Uterus (tissue), 3 donors: ENCODE measurements at regions not wholly inside any gene's neighbourhood (a gene's known extent, or its start where the extent isn't known, plus 50 kb on each side); places are given as distances from the start of the nearest gene placed in this dataset.

Experiments
- DNase-seq, 2 donors: peaks; one replicate each; pipeline ENCODE4 v3.0.0-alpha.2; 2019 to 2020
- H3K27ac ChIP-seq, 2 donors: fragments of 200-600 bp; sonication (generic); 1 replicate in 1 of 2; 2 replicates in 1 of 2; pipeline ENCODE4 v1.5.1; 2016 to 2018
- H3K27me3 ChIP-seq, 2 donors: fragments of 200-600 bp; sonication (generic); one replicate each; pipeline ENCODE4 v1.5.1; 2018 to 2019; ENCODE audit warnings: control low read depth in 1 of 2
- H3K36me3 ChIP-seq, 2 donors: fragments of 200-600 bp; sonication (generic); one replicate each; pipeline ENCODE4 v1.5.1; 2019; ENCODE audit warnings: control low read depth in 1 of 2
- H3K4me1 ChIP-seq, 2 donors: fragments of 200-600 bp; sonication (generic); one replicate each; pipeline ENCODE4 v1.5.1; 2018 to 2019; ENCODE audit warnings: control low read depth in 1 of 2
- H3K4me3 ChIP-seq, 2 donors: fragments of 200-600 bp; sonication (generic); 1 replicate in 1 of 2; 2 replicates in 1 of 2; pipeline ENCODE4 v1.5.1; 2018 to 2019; ENCODE audit warnings: mild to moderate bottlenecking in 1 of 2
- H3K9me3 ChIP-seq, 2 donors: fragments of 200-600 bp; sonication (generic); one replicate each; pipeline ENCODE4 v1.5.1; 2019; ENCODE audit warnings: control low read depth in 1 of 2
- POLR2A ChIP-seq, 2 donors: fragments of 450-650 bp; IDR thresholded peaks; one replicate each; pipeline ENCODE4 v1.6.1; 2016; ENCODE audit warnings: antibody characterized with exemption in 2 of 2, mild to moderate bottlenecking in 1 of 2, moderate library complexity in 1 of 2
- intact Hi-C: fragments of 100-400 bp; cut with DNase I; formaldehyde crosslinking; loops from one replicate; pipeline ENCODE4 v1.15.1; 2023; ENCODE audit warnings: low total_unique reads
- TF ChIP-seq, protein P1 (sequence below), 4 experiments: fragments of 200-600 bp in 2 of 4; fragments of 450-650 bp in 2 of 4; sonication (generic) in 2 of 4; IDR thresholded peaks; one replicate each; pipeline ENCODE4 v1.5.1; 2016 to 2019; ENCODE audit warnings: antibody characterized with exemption in 4 of 4, mild to moderate bottlenecking in 2 of 4, moderate library complexity in 1 of 4
- donor health status: DM: yes; HTN: yes; CAD: no.

DNA sequence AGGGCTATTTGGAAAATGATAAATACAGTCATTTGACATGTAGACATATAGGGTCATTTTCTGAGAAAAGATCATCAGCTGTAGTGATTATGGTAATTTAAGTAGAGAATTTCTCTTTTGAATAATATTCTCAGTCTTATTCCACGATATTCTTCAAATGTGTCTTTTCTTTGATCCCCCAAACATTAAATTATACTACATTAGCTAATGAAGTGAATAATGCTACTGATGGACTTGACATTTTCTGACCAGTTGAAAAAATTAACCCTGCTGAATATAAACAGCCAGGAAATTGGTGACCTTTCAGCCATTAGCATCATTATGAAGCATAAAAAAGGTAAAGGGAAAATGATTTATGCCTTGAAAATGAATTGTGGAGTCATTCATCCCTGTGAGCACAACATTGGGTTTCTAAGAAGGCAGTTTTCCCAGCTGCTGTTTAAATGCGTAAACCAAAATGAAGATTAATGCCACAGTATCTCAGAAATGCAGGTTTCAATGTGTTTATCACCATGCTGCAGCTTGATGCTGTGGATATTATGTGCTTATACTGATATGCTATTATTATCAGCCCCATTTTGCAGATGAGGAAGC, 489.1 kb downstream of the KCTD16 start:
- no peak for TF ChIP-seq POLR2A (IDR thresholded peaks at IDR 0.05)
- TF ChIP-seq, protein P1, sequence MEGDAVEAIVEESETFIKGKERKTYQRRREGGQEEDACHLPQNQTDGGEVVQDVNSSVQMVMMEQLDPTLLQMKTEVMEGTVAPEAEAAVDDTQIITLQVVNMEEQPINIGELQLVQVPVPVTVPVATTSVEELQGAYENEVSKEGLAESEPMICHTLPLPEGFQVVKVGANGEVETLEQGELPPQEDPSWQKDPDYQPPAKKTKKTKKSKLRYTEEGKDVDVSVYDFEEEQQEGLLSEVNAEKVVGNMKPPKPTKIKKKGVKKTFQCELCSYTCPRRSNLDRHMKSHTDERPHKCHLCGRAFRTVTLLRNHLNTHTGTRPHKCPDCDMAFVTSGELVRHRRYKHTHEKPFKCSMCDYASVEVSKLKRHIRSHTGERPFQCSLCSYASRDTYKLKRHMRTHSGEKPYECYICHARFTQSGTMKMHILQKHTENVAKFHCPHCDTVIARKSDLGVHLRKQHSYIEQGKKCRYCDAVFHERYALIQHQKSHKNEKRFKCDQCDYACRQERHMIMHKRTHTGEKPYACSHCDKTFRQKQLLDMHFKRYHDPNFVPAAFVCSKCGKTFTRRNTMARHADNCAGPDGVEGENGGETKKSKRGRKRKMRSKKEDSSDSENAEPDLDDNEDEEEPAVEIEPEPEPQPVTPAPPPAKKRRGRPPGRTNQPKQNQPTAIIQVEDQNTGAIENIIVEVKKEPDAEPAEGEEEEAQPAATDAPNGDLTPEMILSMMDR (IDR thresholded peaks at IDR 0.05), result no peak
- H3K4me1 ChIP-seq, result no peaks in the 10 kb centered on the region
- H3K9me3 ChIP-seq, result no peaks in the 10 kb centered on the region
- H3K4me3 ChIP-seq, result no peak overlapping the region
- H3K27ac ChIP-seq, result no peak overlapping the region
- intact Hi-C loops, result no loop called here
- no peak for DNase-seq
- H3K27me3 ChIP-seq, result no peaks in the 10 kb centered on the region
- no peaks in the 10 kb centered on the region for H3K36me3 ChIP-seq

DNA sequence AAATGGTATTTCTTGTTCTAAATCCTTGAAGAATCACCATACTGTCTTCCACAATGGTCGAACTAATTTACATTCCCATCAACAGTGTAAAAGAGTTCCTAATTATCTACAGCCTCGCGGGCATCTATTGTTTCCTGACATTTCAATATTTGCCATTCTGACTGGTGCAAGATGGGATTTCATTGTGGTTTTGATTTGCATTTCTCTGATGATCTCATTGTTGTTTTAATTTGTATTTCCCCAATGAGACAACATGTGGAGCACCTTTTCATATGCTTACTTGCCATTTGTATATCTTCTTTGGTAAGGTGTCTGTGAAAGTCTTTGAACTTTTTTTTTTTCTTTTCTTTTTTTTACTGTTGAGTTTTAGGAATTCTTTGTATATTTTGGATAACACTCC, 473.6 kb downstream of the KCTD16 start:
- Histone ChIP-seq H3K4me3 (no peak overlapping the region), H3K27ac (no peak overlapping the region), H3K4me1 (no peaks in the 10 kb centered on the region), H3K27me3 (no peaks in the 10 kb centered on the region), H3K36me3 (no peaks in the 10 kb centered on the region), H3K9me3 (no peaks in the 10 kb centered on the region)
- intact Hi-C loops, result no loop called here
- no peak for DNase-seq
- TF ChIP-seq, protein P1 (IDR thresholded peaks at IDR 0.05), result no peak
- no peak for TF ChIP-seq POLR2A (IDR thresholded peaks at IDR 0.05)

DNA sequence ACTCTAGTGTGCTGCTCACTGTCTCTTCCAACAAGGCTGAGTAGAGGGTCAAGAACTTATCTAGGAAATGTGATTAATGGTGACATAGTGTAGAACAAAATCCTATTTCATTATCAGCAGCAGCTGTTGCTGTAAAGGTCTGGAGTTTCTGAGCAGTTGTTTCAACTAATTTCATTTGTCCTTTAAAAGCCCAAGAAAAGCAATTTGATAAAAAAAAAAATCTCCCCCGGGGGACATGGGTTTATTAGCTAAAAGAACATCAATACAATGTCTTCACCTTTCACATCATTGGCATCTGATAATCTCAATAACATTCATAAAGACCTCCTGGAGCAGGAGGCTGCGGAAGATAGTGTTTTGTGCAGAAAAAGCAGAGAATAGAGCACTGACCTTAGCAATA, 468.1 kb downstream of the KCTD16 start:
- H3K36me3 ChIP-seq, result no peaks in the 10 kb centered on the region
- no peak for DNase-seq
- no peaks in the 10 kb centered on the region for H3K4me1 ChIP-seq
- H3K4me3 ChIP-seq, result no peak overlapping the region
- H3K27me3 ChIP-seq, result no peaks in the 10 kb centered on the region
- H3K9me3 ChIP-seq, result no peaks in the 10 kb centered on the region
- TF ChIP-seq, protein P1 (IDR thresholded peaks at IDR 0.05), result no peak
- TF ChIP-seq POLR2A (IDR thresholded peaks at IDR 0.05), result no peak
- intact Hi-C loops, result no loop called here
- no peak overlapping the region for H3K27ac ChIP-seq

DNA sequence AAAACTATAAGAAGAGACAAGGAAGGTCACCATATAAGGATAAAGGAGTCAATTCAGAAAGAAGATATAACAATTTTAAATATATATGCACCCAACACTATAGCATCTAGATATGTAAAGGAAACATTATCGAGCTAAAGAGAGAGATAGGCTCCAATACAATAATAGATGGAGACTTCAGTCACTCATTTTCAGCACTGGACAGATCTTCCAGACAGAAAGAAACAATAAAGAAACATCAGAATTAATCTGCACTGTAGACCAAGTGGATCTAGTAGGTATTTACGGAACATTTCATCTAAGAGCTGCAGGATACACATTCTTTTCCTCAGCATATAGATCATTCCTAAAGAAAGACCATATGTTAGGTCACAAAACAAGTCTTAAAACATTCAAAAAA, 463.5 kb downstream of the KCTD16 start:
- Histone ChIP-seq H3K27ac (no peak overlapping the region), H3K4me3 (no peak overlapping the region), H3K4me1 (no peaks in the 10 kb centered on the region), H3K9me3 (no peaks in the 10 kb centered on the region), H3K36me3 (no peaks in the 10 kb centered on the region), H3K27me3 (no peaks in the 10 kb centered on the region)
- TF ChIP-seq, protein P1 (IDR thresholded peaks at IDR 0.05), result no peak
- no peak for TF ChIP-seq POLR2A (IDR thresholded peaks at IDR 0.05)
- intact Hi-C loops, result no loop called here
- DNase-seq, result no peak

DNA sequence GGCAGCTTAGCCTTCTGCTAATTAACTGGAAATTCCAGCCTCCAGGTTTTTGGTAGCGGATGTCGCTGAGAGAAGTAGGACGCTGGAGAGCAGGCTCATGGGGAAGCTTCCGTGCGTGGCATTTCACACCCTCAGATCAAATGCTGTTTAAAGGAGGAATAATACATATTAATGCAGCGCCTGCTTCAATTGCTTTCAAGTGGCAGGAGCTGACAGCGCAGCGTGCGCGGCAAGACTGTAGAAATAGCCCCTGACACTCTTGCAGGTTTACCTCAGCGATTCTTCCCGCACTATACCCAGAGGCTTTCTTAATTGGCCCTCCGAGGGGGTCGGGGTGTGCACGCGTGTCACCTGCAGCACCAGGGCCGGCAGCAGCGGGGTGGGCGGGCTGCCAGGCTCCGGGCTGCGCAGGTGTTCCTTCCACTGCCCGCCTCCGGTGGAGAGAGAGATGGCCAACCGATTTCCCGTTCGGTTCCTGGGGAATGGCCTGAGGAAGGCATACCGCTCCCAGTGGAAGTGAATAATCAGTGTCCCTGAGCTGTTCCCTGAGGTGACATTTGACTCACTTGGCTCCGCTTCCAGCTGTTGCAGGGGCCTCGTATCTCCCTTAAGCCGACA, 427.9 kb downstream of the KCTD16 start:
- no peak overlapping the region for H3K4me3 ChIP-seq
- no peak overlapping the region for H3K27ac ChIP-seq
- no peaks in the 10 kb centered on the region for H3K4me1 ChIP-seq
- no peaks in the 10 kb centered on the region for H3K27me3 ChIP-seq
- no peak for TF ChIP-seq POLR2A (IDR thresholded peaks at IDR 0.05)
- TF ChIP-seq, protein P1 (IDR thresholded peaks at IDR 0.05), result no peak
- no peaks in the 10 kb centered on the region for H3K9me3 ChIP-seq
- intact Hi-C loops, result no loop called here
- DNase-seq, result no peak
- H3K36me3 ChIP-seq, result no peaks in the 10 kb centered on the region
